Glomerular visceral epithelial cell (primary cell): ENCODE measurements at regions not wholly inside any gene's neighbourhood (a gene's known extent, or its start where the extent isn't known, plus 50 kb on each side); places are given as distances from the start of the nearest gene placed in this dataset.

Experiments
- DNase-seq: peaks from one replicate; pipeline ENCODE4 v3.0.0-alpha.2; 2016; ENCODE audit errors: extremely low spot score

DNA sequence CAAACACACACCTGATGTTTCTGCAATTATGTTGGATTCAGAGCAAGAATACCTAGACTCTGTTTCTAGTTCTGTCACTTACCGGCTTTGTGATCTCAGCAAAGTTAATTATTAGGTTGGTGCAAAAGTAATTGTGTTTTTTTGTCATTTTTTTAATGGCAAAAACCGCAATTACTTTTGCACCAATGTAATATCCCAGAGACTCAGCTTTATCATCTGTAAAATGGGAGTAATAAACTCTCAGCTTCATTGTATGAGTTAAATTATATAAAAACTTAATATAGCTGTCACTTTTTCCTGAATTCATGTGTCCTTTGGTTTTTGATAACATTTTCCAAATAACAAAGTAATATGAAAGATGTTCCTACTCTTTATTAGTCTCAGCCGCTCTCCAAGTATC is 251.7 kb downstream of the TRIB2 start:
- DNase-seq: no peak

DNA sequence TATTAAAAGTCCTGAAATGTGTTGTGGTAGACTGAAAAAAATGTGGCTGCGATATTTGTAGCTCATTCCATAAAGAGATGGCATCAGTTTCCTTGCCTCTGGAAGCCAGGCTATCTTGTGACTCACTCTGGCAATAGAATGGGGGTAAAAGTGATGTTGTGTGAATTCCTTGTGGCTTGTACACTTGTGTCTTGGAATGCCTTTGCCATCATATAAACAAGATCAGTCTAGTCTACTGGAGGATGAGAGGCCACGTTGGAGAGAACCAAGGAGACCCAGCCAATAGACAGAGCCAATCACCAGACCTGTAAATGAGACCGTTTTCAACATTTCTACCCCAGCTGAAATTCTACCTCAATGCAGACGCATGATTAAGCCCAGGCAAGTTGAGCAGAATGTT is 254.1 kb downstream of the TRIB2 start:
- DNase-seq: no peak

DNA sequence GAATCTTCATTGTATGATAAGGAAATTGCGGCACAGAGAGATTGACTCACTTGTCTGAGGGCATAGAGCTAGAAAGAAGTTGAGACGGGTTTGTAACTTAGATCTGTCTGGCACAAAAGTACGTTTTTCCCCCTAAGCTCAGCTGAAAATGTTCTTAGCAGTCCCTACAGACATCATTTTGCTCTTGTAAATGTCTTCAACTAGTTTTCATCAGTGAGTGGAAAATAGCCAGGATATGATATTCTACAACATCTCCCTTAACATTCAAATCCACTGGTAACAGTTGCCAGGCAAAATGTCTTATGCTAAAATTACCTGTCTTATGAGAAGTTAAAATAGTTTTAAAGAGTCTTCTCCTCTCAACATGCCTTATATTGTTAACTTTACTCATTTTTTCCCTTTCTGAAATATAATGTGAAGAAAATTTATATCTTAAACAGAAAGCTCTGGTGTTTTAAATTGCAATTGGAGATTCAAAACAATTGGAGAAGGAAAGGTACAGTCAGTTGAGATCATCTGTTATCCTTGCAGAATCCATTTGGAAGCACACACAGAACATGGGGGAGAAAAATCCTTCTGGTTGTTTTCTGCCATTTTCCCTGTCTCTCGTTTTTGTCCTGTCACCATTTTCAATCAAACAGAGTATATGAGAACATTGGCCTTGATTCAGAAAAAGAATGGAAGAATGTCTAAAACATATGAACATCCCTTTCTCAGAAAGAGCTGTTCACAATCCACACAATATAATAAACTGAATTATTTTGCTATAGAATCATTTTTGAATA is 255.0 kb downstream of the TRIB2 start:
- DNase-seq: no peak

DNA sequence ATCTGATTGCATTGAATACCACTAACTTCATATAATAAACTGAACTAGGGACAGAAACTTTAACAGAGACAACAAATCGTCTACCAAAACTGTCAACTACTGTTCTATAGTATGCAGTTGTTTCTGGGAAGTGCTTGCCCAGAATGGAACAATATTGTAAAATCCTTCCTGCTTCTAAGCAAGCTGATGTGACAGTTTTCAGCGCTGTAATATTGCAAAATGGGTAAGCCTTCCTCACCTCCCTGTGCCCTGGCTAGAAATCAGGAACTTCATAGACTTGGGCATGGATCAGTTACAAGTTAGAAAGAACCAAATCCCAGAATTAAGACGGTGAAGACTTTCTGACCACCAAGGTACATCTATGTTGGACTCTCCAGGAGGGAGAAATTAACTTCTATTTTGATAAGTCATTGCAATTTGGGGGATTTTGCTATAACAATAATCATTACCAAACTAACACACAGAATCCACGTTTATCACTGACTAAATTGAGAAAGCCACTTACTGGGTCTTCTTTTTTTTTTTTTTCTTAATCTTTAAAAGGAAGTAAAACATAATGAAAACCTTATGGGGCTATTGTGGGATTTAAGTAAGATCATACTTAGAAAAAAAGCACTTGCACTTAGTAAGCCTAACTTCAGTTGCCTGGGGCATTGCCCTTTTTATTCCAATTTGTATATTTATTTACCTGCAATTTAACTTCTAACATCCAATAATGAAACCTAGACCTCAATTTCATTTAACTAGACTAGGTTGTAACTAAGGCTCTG is 261.5 kb downstream of the TRIB2 start:
- no peak for DNase-seq

DNA sequence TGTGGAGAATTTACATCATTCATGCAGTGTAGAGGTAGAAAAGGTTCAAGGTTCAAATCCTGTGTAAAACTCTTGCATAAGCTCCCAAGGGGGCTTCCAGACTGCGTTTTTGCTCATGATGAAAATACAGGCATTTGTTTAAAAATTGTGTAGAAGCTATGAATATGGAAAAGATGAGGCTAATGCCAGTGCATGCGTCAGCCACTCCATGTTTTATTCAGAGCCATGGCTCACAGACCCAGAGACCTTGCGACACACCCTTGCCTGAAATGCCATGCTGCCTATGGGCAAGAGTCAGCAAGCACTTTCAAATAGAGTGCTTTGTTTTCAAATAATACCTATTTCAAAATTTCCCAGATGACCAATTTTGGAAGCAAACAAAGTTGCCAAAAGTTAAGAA is 262.3 kb downstream of the TRIB2 start:
- DNase-seq: no peak

DNA sequence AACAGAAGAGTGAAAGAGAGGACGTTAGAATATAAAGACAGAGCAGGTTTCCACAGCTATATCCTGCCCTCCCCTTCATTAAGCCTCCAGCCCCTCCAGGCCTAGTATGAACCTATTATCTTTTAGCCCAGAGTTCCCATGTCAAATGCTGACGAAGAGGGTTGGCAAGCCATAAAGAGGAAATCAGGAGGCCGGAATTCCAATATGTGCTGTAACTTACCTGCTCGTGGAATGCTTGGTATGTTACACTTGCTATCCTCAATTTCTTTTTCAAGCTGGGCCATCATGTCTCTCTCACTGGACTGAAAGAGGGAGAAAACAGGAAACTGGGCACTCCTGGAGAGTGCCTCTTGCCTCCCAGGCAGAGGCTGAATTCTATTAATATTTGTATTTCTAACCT is 264.1 kb downstream of the TRIB2 start:
- no peak for DNase-seq

DNA sequence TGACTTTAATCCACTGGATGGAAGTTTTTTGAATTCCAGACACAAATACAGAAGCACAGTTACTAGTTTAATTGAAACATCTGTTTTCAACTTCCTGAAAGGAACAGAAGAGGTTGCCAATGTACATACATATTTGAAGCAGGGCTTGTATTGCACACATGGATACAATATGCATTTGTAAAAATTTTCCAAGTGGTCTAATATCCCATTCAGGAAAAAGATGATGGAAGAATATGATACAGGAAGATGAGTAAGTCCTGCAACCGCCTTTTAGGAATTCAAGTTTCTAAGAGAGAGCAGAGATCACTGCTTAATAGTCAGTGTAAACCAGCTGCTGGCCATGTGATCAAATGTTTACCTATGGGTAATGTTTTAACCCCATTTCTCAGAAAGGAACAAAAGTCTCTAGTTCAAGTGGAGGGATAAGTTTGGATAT is 265.4 kb downstream of the TRIB2 start:
- DNase-seq: no peak

DNA sequence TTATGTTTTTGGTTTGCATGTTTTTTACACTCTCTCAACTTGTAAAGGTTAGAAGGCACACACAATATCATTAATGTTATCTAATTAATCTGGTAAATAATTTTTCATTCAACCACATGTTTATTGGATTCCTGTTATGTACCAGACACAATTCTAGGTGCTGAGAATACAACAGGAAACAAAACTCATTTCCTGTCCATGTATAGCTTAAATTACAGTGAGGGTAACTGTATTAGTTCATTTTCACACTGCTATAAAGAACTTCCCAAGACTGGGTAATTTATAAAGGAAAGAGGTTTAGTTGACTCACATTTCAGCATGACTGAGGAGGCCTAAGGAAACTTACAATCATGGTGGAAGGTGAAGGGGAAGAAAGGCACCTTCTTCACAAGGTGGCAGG is 270.5 kb downstream of the TRIB2 start:
- no peak for DNase-seq

DNA sequence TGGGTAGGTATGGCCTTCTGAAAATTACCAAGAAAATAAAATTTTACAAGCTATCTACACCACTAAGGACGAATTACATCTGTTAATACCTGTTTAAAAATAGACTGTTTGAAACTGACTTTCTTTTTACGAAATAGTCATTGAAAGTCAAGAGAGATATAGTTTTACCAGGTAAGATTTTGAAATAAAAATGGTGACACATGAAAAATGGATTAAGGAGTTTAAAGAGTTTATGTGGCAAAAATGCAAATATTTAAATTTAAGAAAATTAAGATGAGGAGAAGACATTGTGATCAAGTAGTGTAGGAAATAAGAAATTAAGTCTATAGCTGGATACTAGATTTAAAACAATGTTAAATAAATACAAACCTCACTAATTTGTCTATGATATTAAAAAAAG is 271.5 kb downstream of the TRIB2 start:
- DNase-seq: no peak

DNA sequence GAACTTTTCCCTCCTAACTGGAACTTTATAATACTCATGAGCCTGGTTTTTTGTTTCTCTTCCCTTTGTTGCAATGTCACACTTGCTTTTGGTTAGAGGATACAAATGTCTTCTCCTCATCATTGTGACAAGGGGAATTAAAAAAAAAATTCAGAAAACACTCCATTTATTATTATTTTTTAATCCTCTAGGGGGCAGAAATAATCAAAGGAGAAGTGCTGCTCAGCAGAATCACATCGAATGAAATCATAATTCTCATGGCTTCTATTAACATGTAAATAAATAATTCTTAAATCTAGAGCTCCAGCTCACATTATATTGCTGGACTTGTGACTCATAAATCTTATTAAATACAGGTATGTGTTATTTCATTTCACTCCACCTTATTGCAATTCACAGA is 273.8 kb downstream of the TRIB2 start:
- DNase-seq: no peak

DNA sequence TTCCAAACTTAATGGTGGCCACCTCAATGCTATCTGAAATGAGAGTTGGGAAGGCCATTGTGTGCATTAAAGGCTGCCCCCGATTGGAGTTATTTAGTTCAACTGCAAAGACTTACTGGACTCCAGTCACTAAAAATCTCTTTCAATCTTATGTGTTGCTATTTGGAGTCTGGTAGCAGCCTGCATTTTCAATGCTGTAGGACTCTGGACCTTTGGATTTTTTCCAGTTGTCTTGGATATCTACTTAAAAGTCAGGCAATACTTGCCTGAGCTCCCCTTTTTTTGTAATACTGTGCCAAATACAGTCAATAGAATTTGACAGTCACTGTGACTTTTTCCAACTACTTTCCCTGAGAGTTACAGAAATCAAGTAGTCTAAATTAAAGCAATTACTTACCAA is 281.9 kb downstream of the TRIB2 start:
- no peak for DNase-seq

DNA sequence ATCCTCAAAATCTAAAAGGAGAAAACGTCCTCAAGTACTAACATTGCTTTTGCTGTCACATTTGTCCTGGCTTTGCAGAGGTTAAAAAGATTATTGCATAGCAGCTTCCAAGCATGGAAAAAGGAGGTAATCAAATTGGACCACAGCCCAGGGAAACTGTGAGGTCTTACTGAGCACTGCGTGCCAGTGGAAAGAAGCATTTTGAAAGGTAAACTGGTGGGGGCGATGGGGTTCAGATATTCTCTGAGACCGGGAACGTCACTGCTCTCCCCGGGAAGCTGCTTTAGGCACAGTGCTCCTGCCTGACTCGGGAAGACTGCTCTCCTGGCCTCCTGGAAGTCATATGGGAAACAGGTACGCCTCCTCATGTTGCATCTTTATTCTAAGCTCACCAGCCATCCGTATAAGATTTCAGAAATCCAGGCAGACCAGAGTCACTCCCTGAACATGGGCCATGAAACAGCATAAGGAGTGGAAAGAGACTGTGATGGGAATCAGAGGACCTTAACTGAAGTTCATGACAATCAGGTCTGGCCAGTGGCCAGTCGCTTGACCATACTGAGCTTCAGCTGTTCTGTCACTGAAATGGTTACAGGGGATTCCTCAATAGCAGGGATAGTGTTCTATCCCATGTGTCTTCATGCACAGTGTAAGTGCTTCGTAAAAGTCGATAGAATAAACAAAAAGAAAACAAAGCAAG is 284.1 kb downstream of the TRIB2 start:
- DNase-seq: no peak

DNA sequence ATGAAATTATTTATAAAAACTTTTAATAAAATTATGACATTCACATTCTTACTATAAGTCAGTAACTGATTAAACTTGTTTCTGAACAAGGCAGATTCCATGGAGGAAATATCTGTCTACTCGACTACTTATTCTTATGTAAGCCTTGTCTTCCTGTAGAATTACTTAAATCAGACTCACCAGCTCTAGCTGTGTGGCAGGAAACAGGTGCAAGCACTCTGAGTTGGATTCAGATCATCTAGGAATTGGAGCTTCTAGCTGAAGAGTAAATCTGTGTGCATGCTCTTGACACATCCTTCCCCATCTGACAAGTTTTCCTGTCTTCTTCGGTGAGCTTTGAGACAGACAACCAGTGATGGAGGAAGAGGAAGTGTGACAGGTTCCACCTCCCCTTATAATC is 284.7 kb downstream of the TRIB2 start:
- DNase-seq: no peak

DNA sequence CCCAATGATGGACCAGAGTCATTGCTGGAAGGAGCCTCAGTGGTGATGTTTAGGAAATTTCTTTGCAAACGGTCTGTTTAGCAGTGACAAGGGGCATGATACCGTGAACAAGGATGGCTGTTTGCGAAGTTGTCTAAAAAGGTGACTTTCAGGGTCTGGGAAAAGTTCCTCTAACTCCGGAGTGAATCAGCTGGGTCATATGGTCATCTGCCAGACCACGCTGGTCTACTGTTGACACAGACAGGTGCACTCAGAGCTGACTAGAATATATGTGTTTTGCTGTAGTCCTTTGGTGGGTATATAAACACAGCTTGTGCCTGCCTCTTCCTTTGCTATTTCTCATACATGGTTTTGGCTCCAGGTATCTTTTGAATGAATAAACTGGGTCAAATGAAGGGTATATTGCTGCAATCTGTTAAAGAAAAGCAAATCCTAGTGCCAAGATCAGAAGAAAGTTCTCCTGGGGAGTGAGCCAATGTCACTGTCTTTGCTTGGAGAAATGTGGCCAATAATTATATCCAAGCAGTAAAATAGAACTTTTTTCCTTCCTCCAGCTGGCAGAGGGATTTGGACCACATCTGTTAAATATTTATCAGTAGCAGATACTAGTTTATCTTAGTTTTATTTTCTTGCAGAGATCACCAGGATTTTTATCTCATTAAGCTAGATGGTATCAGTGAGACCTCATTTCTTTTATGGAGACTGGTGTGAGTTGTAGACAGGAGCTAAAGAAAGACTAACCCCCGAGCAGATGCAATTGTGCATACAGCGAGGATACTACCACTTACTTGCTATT is 286.0 kb downstream of the TRIB2 start:
- no peak for DNase-seq

DNA sequence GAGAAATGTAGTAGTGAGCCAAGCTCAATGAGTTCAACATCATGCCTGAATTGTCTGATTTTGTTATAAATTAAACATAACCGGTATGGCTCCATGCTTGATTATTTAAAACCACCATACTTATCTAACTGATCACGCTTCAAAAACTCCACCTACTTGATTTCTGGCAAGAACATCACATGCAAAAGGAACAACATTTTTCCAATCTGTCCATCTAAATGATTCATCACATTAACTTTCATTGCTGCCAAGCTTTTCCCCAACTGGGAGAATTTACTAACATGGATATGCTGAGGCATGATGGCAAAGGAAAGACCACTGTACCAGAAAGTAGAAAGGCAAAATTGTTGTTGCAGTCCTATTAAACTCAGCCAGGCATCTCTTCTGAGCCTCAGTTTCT is 286.8 kb downstream of the TRIB2 start:
- no peak for DNase-seq

DNA sequence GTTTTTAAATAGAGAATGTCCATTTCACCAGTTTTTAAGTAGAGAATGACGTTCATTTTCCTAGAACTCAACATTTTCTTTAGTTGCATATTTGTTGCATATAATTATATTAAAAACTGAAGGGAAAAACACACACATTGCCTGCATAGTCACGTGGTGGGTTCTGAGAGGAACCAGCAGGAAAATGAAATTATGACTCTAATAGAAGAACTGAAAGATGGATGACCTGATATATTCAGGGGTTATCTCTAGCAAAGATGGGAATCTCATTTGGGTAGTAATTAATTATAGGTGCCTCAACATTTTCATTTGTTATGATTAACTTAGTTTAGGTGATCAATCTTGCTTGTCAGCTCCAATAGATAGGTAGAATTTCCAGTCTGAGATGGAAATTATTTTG is 288.3 kb downstream of the TRIB2 start:
- DNase-seq: no peak

DNA sequence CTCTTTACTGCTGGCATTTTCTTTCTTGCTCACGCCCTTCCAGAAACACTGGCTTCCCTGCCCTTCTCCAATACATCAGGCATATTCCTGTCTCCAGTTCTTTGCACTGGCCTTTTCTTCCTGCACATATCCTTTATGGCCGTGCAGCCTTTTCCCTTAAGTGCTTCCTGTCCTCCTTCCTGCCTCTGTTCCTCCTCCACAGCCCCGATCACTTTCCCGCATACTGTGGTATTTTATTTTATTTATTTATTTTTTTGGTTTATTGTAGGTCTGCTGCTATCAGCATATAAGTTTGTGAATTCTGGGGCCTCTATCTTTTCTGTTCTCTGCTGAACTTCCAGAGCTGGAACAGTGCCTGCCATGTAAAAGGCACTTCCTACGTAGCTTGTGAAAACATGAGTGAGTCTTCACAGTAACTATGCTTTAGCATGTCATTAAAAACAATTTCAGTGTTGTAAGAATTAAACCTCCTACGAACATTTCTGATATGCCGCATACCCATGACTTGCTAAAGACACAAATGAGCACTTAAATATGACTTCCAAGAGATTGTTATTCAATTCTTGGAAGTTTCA is 289.1 kb downstream of the TRIB2 start:
- DNase-seq: no peak

DNA sequence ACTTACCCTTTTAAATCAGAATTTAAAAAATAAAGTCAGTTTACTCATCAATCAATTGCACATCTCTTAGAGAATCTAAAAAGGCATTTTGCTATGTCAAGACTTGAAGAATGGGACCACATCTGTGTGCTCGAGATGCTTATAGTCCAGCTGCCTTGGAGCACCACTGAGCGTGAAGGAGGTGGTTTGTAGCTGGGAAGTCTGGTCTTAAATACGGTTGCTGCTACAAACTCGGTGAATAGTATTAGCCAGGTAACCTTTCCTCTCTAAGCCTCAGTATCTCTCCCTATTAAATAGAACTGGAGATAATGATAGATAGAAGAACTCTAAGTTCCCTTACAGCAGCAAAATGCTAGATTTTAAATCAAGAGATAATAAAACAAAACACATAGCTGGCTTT is 289.7 kb downstream of the TRIB2 start:
- no peak for DNase-seq

DNA sequence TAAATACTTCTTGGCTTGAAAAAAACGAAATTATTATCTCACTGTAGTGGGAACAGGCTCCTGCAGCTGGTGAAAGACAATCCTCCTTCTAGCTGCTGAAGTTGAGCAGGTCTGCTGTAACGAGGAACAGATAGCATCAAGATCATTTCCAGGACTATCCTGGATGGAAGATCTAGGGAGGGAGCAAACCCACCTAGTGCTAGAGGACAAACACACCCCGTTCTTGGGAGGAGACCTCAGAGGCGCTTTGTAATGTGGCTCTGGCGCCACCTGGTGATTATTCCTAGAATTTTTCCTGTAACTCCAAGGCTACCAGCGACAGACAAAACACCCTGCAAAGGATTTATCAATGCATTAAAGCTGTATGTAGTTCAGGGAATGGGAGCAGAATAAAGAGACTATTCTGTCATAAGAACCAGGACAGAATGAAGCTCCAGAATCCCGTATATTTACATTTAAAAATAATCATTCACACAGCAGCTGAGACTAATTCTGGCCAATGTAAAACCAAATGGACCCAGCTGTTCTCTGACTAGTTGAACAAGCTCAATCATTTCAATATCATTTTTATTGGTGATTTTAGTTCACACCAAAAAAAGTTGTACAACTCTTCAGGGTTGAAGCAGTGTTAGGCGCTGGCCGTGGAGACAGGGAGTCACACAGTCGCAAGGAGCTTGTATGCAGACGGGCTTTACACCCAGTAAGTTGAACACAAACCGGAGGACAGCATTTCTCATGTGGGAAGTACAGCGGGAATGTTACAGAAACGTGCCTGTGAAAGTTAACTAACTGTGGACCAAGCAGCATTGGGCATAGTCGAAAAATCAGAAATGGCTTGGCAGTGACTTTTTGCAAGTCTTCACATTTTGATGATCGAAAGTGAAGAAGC is 290.3 kb downstream of the TRIB2 start:
- peak; percentile 39 for DNase-seq

DNA sequence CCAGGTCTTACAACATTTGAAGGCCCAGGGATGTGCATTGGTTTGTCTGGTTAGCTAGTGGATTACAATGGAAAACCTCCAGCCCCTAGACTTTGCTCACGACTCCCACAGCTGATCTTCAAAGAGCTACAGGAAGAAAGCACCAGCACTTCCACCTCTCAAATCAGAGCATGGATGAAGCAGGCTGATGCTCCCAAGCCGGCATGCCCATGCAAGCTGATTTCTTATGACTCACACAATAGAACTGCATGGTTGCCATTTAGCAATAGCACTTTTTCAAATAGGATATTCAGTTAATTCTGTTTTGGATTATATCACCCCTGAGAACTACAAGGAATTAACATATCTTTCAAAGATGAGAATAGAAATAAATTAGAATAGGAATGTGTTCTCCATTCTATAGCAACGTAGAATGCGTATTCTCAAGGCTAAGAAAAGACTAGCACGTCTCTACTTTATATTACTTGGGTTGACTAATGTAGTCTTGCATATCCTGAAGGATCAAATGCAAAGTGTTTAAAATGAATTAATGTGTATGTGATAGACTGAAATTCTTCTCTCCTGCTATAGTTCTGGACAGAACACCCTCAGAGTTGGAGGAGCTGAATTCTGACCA is 292.4 kb downstream of the TRIB2 start:
- no peak for DNase-seq
